OCI-LY3 (cell line): ENCODE measurements at regions not wholly inside any gene's neighbourhood (a gene's known extent, or its start where the extent isn't known, plus 50 kb on each side); places are given as distances from the start of the nearest gene placed in this dataset.

Experiments
- H2AFZ ChIP-seq: fragments of 200-600, 300-600 bp; shearing (Covaris generic); 2 replicates; pipeline ENCODE4 v1.6.0; 2014; ENCODE audit warnings: antibody characterized with exemption, low read depth, low read length
- H3K27ac ChIP-seq: fragments of 200-600, 300-600 bp; sonication (generic); 2 replicates; pipeline ENCODE4 v1.5.1; 2014; ENCODE audit warnings: mild to moderate bottlenecking, low read length, moderate library complexity, mixed read lengths
- H3K27me3 ChIP-seq: fragments of 200-600, 300-600 bp; sonication (generic); 2 replicates; pipeline ENCODE4 v1.6.1; 2014; ENCODE audit warnings: low read depth, low read length, mixed read lengths
- H3K36me3 ChIP-seq: fragments of 200-600, 300-600 bp; sonication (generic); replicated peaks from 2 replicates; pipeline ENCODE3; 2014; ENCODE audit warnings: low read depth, low read length, mixed read lengths
- H3K4me1 ChIP-seq: fragments of 300-600, 200-600 bp; sonication (generic); 2 replicates; pipeline ENCODE4 v1.6.1; 2014; ENCODE audit warnings: low read length, mixed read lengths
- H3K4me2 ChIP-seq: fragments of 200-600, 300-600 bp; sonication (generic); 2 replicates; pipeline ENCODE4 v1.6.1; 2014; ENCODE audit warnings: low read length, mixed read lengths
- H3K4me3 ChIP-seq: fragments of 300-600, 200-600 bp; sonication (generic); 2 replicates; pipeline ENCODE4 v1.5.1; 2014; ENCODE audit warnings: antibody characterized with exemption, mild to moderate bottlenecking, low read length, moderate library complexity
- H3K79me2 ChIP-seq: fragments of 300-600, 200-600 bp; shearing (Covaris generic); 2 replicates; pipeline ENCODE4 v1.6.1; 2014; ENCODE audit warnings: mild to moderate bottlenecking, low read length, mixed read lengths
- H3K9ac ChIP-seq: fragments of 300-600, 200-600 bp; shearing (Covaris generic); 2 replicates; pipeline ENCODE4 v1.6.0; 2014; ENCODE audit warnings: mild to moderate bottlenecking, low read length, moderate library complexity
- H3K9me3 ChIP-seq: fragments of 200-600, 300-600 bp; shearing (Covaris generic); 2 replicates; pipeline ENCODE4 v1.6.1; 2014; ENCODE audit warnings: low read length, mixed read lengths; ENCODE audit not compliant: insufficient read depth
- H4K20me1 ChIP-seq: fragments of 200-600, 300-600 bp; sonication (generic); 2 replicates; pipeline ENCODE4 v1.6.1; 2016; ENCODE audit warnings: low read length, mixed read lengths; ENCODE audit not compliant: insufficient read depth
- CTCF ChIP-seq: fragments of 200-600, 300-600 bp; sonication (generic); IDR thresholded peaks from 2 replicates; pipeline ENCODE4 v1.5.1; 2014; ENCODE audit warnings: antibody characterized with exemption, low read length, low read depth
- EZH2phosphoT487 ChIP-seq: fragments of 200-600 bp; shearing (Covaris generic); IDR thresholded peaks from 2 replicates; pipeline ENCODE4 v1.6.1; 2018; ENCODE audit warnings: antibody characterized with exemption, mixed run types, low read depth

GRCh38 chrX:79263550-79263949, 103.6 kb downstream of the ITM2A start:
- H2AFZ ChIP-seq: no peak overlapping the region
- peaks cover 73% of the 10 kb centered on the region for H3K4me1 ChIP-seq
- no peak for TF ChIP-seq CTCF
- no peak for TF ChIP-seq EZH2phosphoT487

GRCh38 chrX:79259073-79259689, 108.0 kb downstream of the ITM2A start:
- H4K20me1 ChIP-seq: no peaks in the 10 kb centered on the region
- H3K27ac ChIP-seq: peak overlapping the region; percentile 96
- H2AFZ ChIP-seq: no peak overlapping the region
- no peaks in the 10 kb centered on the region for H3K79me2 ChIP-seq
- H3K4me2 ChIP-seq: peak overlapping the region; percentile 65
- no peaks in the 10 kb centered on the region for H3K27me3 ChIP-seq
- no peaks in the 10 kb centered on the region for H3K9me3 ChIP-seq
- H3K4me3 ChIP-seq: peak overlapping the region; percentile 51
- H3K4me1 ChIP-seq: peaks cover 64% of the 10 kb centered on the region
- TF ChIP-seq CTCF: no peak
- no peak for TF ChIP-seq EZH2phosphoT487
- peak overlapping the region; percentile 57 for H3K9ac ChIP-seq
- no peaks in the 10 kb centered on the region for H3K36me3 ChIP-seq

More at GRCh38 chrX:79263550-79263949, 103.6 kb downstream of the ITM2A start:
- no peak overlapping the region; the same call in 1 of the 2 replicates for H3K4me2 ChIP-seq
- no peak overlapping the region for H3K27ac ChIP-seq
- H3K4me3 ChIP-seq: no peak overlapping the region
- H3K9me3 ChIP-seq: no peaks in the 10 kb centered on the region
- H3K27me3 ChIP-seq: no peaks in the 10 kb centered on the region
- no peaks in the 10 kb centered on the region for H3K36me3 ChIP-seq
- H3K79me2 ChIP-seq: no peaks in the 10 kb centered on the region
- no peaks in the 10 kb centered on the region for H4K20me1 ChIP-seq
- no peak overlapping the region for H3K9ac ChIP-seq

DNA sequence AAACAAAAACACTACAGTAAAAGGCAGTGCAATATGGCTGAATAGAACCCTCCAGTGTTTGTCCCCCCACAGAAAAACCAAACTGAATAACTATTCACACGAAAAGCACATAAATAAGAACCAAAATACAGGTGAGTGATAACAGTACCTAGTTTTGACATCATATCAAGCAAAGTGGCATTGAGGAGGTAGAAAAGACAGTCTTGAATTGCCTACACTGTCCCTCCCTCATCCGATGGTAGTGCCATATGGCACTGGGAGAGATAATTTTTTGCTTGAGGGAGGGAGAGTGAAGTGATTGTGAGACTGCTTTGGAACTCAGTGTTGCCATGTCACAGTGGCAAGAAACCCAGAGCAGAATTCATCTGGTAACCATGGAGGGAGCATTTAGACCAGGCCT, 99.2 kb downstream of the GPR174 start:
- peaks cover 6% of the 10 kb centered on the region for H3K4me1 ChIP-seq
- H4K20me1 ChIP-seq: no peaks in the 10 kb centered on the region
- H3K36me3 ChIP-seq: no peaks in the 10 kb centered on the region
- H3K4me2 ChIP-seq: no peak overlapping the region
- TF ChIP-seq CTCF: no peak
- TF ChIP-seq EZH2phosphoT487: no peak
- no peak overlapping the region for H3K4me3 ChIP-seq
- no peak overlapping the region for H2AFZ ChIP-seq
- H3K79me2 ChIP-seq: no peaks in the 10 kb centered on the region
- H3K9me3 ChIP-seq: no peaks in the 10 kb centered on the region
- H3K27ac ChIP-seq: no peak overlapping the region
- no peak overlapping the region for H3K9ac ChIP-seq
- no peaks in the 10 kb centered on the region for H3K27me3 ChIP-seq

GRCh38 chrX:79235899-79236298, 91.4 kb downstream of the GPR174 start:
- H3K9me3 ChIP-seq: no peaks in the 10 kb centered on the region

More at GRCh38 chrX:79235899-79236298, 91.4 kb downstream of the GPR174 start:
- no peak overlapping the region for H3K27ac ChIP-seq
- no peaks in the 10 kb centered on the region for H3K4me1 ChIP-seq
- no peaks in the 10 kb centered on the region for H4K20me1 ChIP-seq
- H3K79me2 ChIP-seq: no peaks in the 10 kb centered on the region
- H3K4me2 ChIP-seq: no peak overlapping the region
- H3K9ac ChIP-seq: no peak overlapping the region
- H3K4me3 ChIP-seq: no peak overlapping the region
- TF ChIP-seq CTCF (no peak), EZH2phosphoT487 (no peak)
- H3K36me3 ChIP-seq: no peaks in the 10 kb centered on the region
- H3K27me3 ChIP-seq: no peaks in the 10 kb centered on the region
- no peak overlapping the region for H2AFZ ChIP-seq
